Neutrophil (primary cell): ENCODE measurements at regions not wholly inside any gene's neighbourhood (a gene's known extent, or its start where the extent isn't known, plus 50 kb on each side); places are given as distances from the start of the nearest gene placed in this dataset.

Experiments used
- H3K27ac ChIP-seq: fragments of 200-600 bp; sonication (generic); 2 replicates; pipeline ENCODE4 v1.5.1; 2016; ENCODE audit warnings: mild to moderate bottlenecking, moderate library complexity
- H3K27me3 ChIP-seq: fragments of 200-600 bp; sonication (generic); 2 replicates; pipeline ENCODE4 v1.6.0; 2016; ENCODE audit warnings: mild to moderate bottlenecking
- H3K36me3 ChIP-seq: fragments of 200-600 bp; sonication (generic); 2 replicates; pipeline ENCODE4 v1.5.1; 2017
- H3K4me1 ChIP-seq, 2 experiments: fragments of 200-600 bp in 1 of 2; sonication (generic) in 1 of 2; 1 replicate in 1 of 2; 2 replicates in 1 of 2; pipeline versions ENCODE4 v1.5.1 to v1.6.1; 2013 to 2016; ENCODE audit warnings: low read depth in 1 of 2, low read length in 1 of 2, mild to moderate bottlenecking in 1 of 2, moderate library complexity in 1 of 2; ENCODE audit not compliant: control insufficient read depth in 1 of 2, insufficient read depth in 1 of 2
- H3K4me3 ChIP-seq, 2 experiments: fragments of 200-600 bp in 1 of 2; sonication (generic) in 1 of 2; 1 replicate in 1 of 2; 2 replicates in 1 of 2; pipeline ENCODE4 v1.5.1; 2013 to 2016; ENCODE audit warnings: low read depth in 1 of 2, low read length in 1 of 2, mild to moderate bottlenecking in 1 of 2, moderate library complexity in 1 of 2
- H3K9me3 ChIP-seq: fragments of 200-600 bp; sonication (generic); 2 replicates; pipeline ENCODE4 v1.5.1; 2016
- CTCF ChIP-seq: fragments of 200-600 bp; sonication (generic); IDR thresholded peaks from 2 replicates; pipeline ENCODE4 v1.5.1; 2016; ENCODE audit warnings: antibody characterized with exemption

DNA sequence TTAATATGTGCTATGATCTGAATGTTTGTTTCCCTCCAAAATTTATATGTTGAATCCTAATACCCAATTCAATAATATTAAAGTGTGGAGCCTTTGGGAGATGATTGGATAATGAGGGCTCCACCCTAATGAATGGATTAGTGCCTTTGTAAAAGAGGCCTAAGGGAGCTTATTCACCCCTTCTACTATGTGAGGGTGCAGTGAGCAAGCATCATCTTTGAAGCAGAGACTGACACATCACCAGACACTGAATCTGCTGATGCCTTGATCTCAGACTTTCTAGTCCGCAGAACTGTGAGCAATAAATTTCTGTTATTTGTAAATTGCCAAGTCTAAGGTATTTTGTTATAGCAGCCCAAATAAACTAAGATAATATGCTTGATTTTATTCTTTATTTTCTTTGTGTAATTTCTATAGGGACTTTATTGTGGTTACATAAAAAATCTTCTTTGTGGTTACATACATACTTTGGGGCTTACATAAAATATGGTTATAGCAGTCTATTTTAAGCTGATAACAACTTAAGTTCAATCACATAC lies 131.1 kb upstream of the SLC38A2 start:
- Histone ChIP-seq H3K36me3 (no peaks in the 10 kb centered on the region), H3K27ac (no peak overlapping the region), H3K4me3 (no peak overlapping the region), H3K27me3 (no peaks in the 10 kb centered on the region), H3K4me1 (no peaks in the 10 kb centered on the region), H3K9me3 (no peaks in the 10 kb centered on the region)
- TF ChIP-seq CTCF = no peak

DNA sequence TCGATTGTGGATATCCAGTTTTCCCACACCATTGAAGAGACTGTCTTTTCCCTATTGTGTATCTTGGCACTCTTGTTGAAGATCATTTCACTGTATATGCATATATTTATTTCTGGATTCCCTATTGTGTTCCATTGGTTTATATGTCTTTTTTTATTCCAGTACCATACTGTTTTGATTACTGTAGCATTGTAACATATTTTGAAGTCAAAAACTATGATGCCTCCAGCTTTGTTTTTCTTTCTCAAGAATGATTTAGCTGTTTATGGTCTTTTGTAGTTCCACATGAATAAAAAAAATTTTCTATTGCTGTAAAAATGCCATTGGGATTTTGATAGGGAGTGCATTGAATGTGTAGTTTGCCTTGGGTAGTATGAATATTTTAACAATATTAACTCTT lies 128.1 kb upstream of the SLC38A2 start:
- Histone ChIP-seq H3K4me3 (no peak overlapping the region), H3K27ac (no peak overlapping the region), H3K36me3 (no peaks in the 10 kb centered on the region), H3K9me3 (no peaks in the 10 kb centered on the region), H3K27me3 (no peaks in the 10 kb centered on the region), H3K4me1 (no peaks in the 10 kb centered on the region)
- TF ChIP-seq CTCF = no peak

GRCh38 chr12:46499901-46500300 lies 127.3 kb upstream of the SLC38A2 start:
- no peaks in the 10 kb centered on the region for H3K27me3 ChIP-seq
- H3K27ac ChIP-seq = no peak overlapping the region
- TF ChIP-seq CTCF = no peak
- no peaks in the 10 kb centered on the region for H3K4me1 ChIP-seq
- no peaks in the 10 kb centered on the region for H3K9me3 ChIP-seq
- no peaks in the 10 kb centered on the region for H3K36me3 ChIP-seq
- H3K4me3 ChIP-seq = no peak overlapping the region

GRCh38 chr12:46499226-46499625 lies 126.7 kb upstream of the SLC38A2 start:
- H3K27me3 ChIP-seq = no peaks in the 10 kb centered on the region
- no peak for TF ChIP-seq CTCF
- no peaks in the 10 kb centered on the region for H3K36me3 ChIP-seq
- no peak overlapping the region for H3K27ac ChIP-seq
- no peaks in the 10 kb centered on the region for H3K9me3 ChIP-seq
- no peaks in the 10 kb centered on the region for H3K4me1 ChIP-seq
- no peak overlapping the region for H3K4me3 ChIP-seq

DNA sequence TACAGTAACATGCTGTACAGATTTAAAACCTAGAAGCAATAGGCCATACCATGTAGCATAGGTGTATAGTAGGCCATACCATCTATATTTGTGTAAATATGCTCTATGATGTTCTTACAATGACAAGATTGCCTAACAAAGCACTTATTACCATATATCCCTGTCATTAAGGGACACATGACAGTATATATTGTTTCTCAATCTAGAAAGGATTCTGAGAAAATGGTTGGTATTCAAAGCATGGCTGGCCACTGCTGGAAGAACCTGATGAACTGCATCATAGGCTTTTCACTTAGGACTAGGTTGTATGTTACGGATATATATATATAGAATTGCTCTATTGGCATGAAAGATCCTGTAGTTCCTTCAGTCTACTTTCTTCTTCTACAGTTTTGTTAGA lies 125.2 kb upstream of the SLC38A2 start:
- Histone ChIP-seq H3K36me3 (no peaks in the 10 kb centered on the region), H3K27me3 (no peaks in the 10 kb centered on the region), H3K27ac (no peak overlapping the region), H3K4me3 (no peak overlapping the region), H3K9me3 (no peaks in the 10 kb centered on the region), H3K4me1 (no peaks in the 10 kb centered on the region)
- no peak for TF ChIP-seq CTCF

- H3K4me3 ChIP-seq = no peak overlapping the region
- H3K36me3 ChIP-seq = no peaks in the 10 kb centered on the region
- no peak for TF ChIP-seq CTCF
- H3K9me3 ChIP-seq = no peaks in the 10 kb centered on the region
- no peak overlapping the region for H3K27ac ChIP-seq
- no peaks in the 10 kb centered on the region for H3K27me3 ChIP-seq
- no peaks in the 10 kb centered on the region for H3K4me1 ChIP-seq
These were observed 121.9 kb upstream of the SLC38A2 start for GRCh38 chr12:46494424-46494823.
